ENCODE measurements at regions not wholly inside any gene's neighbourhood (a gene's known extent, or its start where the extent isn't known, plus 50 kb on each side); places are given as distances from the start of the nearest gene placed in this dataset.

DNA sequence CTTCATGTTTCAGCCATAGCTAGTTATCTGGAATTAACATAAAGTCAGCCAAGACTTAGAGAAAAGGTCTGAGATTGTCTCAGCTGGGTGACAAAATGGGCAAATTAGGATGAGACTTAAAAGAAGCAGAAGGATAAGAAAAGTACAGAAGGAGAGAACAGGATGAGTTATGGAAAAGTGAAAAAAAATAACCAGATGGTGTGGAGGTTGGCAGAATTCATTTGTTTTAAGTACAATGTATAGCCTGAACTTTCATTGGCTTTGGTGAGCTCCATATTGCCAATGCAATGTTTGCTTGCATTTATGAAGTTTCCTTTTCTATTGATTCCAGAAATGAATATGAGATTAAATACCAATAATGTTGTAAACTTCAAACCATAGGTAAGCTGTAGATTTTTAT lies 447.2 kb upstream of the DPH6 start:
- DNase-seq = no peak
- intact Hi-C loops (cut with DNase I; ENCODE audit: low total_unique reads) = no loop called here

DNA sequence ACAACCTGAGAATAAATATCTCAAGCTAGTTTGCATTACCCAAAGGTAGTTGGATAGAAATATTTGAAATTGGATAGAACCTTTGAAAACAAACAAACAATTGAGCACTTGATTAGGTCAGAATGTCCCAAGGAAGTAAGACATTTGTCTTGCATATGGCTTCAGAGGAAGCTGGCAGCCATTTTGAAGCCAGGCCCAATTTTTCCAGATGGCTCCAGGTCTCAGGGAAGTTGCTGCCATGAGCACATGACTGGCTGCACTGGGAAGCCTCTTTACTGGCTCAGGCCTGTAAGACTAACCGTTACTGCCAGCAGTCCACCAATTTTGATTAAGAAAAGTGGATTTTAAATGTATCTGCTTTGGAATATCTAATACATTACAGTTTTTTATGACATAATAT lies 448.9 kb upstream of the DPH6 start:
- intact Hi-C loops (cut with DNase I; ENCODE audit: low total_unique reads) = no loop called here
- H3K27ac ChIP-seq = no peak overlapping the region
- H3K4me3 ChIP-seq = no peak overlapping the region
- no peak for TF ChIP-seq POLR2A (IDR thresholded peaks at IDR 0.05)
- TF ChIP-seq, protein P1, sequence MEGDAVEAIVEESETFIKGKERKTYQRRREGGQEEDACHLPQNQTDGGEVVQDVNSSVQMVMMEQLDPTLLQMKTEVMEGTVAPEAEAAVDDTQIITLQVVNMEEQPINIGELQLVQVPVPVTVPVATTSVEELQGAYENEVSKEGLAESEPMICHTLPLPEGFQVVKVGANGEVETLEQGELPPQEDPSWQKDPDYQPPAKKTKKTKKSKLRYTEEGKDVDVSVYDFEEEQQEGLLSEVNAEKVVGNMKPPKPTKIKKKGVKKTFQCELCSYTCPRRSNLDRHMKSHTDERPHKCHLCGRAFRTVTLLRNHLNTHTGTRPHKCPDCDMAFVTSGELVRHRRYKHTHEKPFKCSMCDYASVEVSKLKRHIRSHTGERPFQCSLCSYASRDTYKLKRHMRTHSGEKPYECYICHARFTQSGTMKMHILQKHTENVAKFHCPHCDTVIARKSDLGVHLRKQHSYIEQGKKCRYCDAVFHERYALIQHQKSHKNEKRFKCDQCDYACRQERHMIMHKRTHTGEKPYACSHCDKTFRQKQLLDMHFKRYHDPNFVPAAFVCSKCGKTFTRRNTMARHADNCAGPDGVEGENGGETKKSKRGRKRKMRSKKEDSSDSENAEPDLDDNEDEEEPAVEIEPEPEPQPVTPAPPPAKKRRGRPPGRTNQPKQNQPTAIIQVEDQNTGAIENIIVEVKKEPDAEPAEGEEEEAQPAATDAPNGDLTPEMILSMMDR (IDR thresholded peaks at IDR 0.05 in 4 of 5, conservative IDR thresholded peaks at IDR 0.05 in 1 of 5) = no peak
- ATAC-seq = no peak
- no peaks in the 10 kb centered on the region for H3K4me1 ChIP-seq
- in situ Hi-C loops (cut with MboI; ENCODE audit: low sequenced_read_pairs in 4 of 4) = no loop called here
- no peaks in the 10 kb centered on the region for H3K9me3 ChIP-seq
- no peaks in the 10 kb centered on the region for H3K36me3 ChIP-seq
- DNase-seq = no peak
- no peaks in the 10 kb centered on the region for H3K27me3 ChIP-seq

More for the DNA sequence above, 447.2 kb upstream of the DPH6 start:
- Histone ChIP-seq H3K27ac (no peak overlapping the region), H3K27me3 (no peaks in the 10 kb centered on the region), H3K36me3 (no peaks in the 10 kb centered on the region), H3K4me1 (no peaks in the 10 kb centered on the region), H3K9me3 (no peaks in the 10 kb centered on the region), H3K4me3 (no peak overlapping the region)
- ATAC-seq = no peak
- TF ChIP-seq, protein P1 (IDR thresholded peaks at IDR 0.05 in 4 of 5, conservative IDR thresholded peaks at IDR 0.05 in 1 of 5) = no peak
- TF ChIP-seq POLR2A (IDR thresholded peaks at IDR 0.05) = no peak
- in situ Hi-C loops (cut with MboI; ENCODE audit: low sequenced_read_pairs in 4 of 4) = no loop called here

DNA sequence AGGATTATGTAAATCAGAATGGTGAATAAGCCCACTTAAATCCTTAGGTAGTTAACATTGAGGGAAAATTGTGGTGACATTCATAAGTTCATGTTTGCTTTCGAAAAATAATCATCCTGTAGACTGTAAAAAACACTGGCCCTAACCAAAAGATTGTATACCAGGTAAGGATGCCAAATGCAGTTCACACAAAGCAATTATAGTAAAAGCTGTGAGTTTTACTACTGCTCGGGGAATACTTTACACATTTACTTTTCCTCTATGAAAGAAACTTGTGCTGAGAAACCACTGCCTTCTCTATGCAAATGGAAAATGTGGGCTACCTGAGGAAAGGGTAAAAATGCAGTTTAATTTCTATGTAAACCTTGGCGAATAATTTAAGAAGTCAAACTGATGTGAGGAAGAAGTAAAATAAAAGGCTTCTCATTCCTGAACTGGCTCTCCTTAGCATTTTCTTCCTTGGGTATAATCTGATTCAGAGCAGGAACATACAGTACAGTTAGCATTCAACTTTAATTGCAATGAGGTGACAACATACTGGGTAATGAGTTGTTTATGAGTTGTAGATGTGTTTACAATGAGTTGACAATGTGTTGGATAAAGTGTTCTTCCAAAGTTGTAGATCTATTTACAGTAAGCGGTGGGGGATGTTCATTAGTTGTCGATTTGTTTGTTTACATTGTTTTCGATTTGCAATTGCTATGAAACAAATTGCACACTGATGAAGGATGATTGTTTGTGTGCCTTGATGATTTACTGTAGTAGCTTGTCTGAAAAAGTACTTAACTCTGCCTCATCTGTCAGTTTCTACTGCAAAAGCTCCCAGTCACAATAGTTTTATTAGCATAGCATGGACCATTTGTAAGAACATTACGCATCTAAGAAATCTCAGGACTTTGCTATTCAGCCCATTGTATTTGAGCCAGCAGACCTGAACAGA lies 453.0 kb upstream of the DPH6 start:
- Histone ChIP-seq H3K4me3 (no peak overlapping the region), H3K27ac (no peak overlapping the region), H3K9me3 (no peaks in the 10 kb centered on the region), H3K4me1 (no peaks in the 10 kb centered on the region), H3K27me3 (no peaks in the 10 kb centered on the region), H3K36me3 (no peaks in the 10 kb centered on the region)
- intact Hi-C loops (cut with DNase I; ENCODE audit: low total_unique reads) = no loop called here
- in situ Hi-C loops (cut with MboI; ENCODE audit: low sequenced_read_pairs in 4 of 4) = no loop called here
- no peak for DNase-seq
- no peak for ATAC-seq
- TF ChIP-seq, protein P1 (IDR thresholded peaks at IDR 0.05 in 4 of 5, conservative IDR thresholded peaks at IDR 0.05 in 1 of 5) = no peak
- no peak for TF ChIP-seq POLR2A (IDR thresholded peaks at IDR 0.05)

DNA sequence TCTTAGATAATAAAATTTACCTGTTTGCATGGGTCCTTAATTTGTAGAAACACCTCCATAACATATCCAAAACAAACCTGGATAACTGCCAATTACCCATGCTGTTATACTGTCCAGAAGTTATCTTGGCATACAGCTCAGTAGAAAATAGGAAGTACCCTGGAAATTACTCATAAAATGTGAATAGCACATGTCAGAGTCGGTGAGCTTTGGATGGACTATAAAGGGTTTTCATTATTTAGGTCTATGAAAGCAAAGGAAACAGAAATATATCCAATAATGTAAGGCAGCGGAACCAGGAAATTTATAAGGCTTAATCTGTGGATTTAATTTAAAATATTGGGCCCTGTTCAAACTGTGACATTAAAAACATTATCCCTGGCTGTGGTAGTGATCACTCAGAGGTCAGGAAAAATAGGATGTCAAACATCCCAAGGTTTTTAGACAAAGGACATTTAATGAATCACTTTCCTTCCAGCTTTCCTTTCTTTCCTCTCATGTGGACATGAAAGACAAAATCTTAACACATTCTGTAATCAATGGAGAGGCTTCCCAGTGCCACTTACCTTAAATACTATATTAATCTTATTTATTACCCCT lies 459.0 kb upstream of the DPH6 start:
- no peaks in the 10 kb centered on the region for H3K9me3 ChIP-seq
- H3K36me3 ChIP-seq = no peaks in the 10 kb centered on the region
- TF ChIP-seq POLR2A (IDR thresholded peaks at IDR 0.05) = no peak
- TF ChIP-seq, protein P1 (IDR thresholded peaks at IDR 0.05 in 4 of 5, conservative IDR thresholded peaks at IDR 0.05 in 1 of 5) = no peak
- H3K4me3 ChIP-seq = no peak overlapping the region
- H3K27ac ChIP-seq = no peak overlapping the region
- H3K27me3 ChIP-seq = no peaks in the 10 kb centered on the region
- no peaks in the 10 kb centered on the region for H3K4me1 ChIP-seq
- ATAC-seq (no peak), DNase-seq (no peak)
- intact Hi-C loops (cut with DNase I; ENCODE audit: low total_unique reads) = no loop called here
- in situ Hi-C loops (cut with MboI; ENCODE audit: low sequenced_read_pairs in 4 of 4) = no loop called here
